Liver (tissue), 3 donors: ENCODE measurements at regions not wholly inside any gene's neighbourhood (a gene's known extent, or its start where the extent isn't known, plus 50 kb on each side); places are given as distances from the start of the nearest gene placed in this dataset.

ENCODE experiments used
- ATF3 ChIP-seq: IDR thresholded peaks from 2 replicates; pipeline ENCODE4 v1.6.1; 2016; ENCODE audit warnings: antibody characterized with exemption
- CTCF ChIP-seq: fragments of 150-350 bp; IDR thresholded peaks from 2 replicates; pipeline ENCODE4 v1.5.1; 2017; ENCODE audit warnings: improper control_type of control experiment, low read depth, low read length; ENCODE audit not compliant: missing input control
- EGR1 ChIP-seq, 2 donors: IDR thresholded peaks; 2 replicates each; pipeline ENCODE4 v1.6.1; 2016 to 2018; ENCODE audit warnings: antibody characterized with exemption in 2 of 2, low read depth in 2 of 2
- GABPA ChIP-seq, 2 donors: IDR thresholded peaks in 1 of 2; conservative IDR thresholded peaks in 1 of 2; 2 replicates each; pipeline ENCODE4 v1.6.1; 2016; ENCODE audit warnings: antibody characterized with exemption in 2 of 2, mild to moderate bottlenecking in 1 of 2, moderate library complexity in 1 of 2
- JUND ChIP-seq, 2 donors: IDR thresholded peaks; 2 replicates each; pipeline ENCODE4 v1.6.1; 2016; ENCODE audit warnings: antibody characterized with exemption in 2 of 2
- MAX ChIP-seq: IDR thresholded peaks from 2 replicates; pipeline ENCODE4 v1.6.1; 2016; ENCODE audit warnings: antibody characterized with exemption
- RAD21 ChIP-seq, 2 donors: IDR thresholded peaks; 2 replicates each; pipeline ENCODE4 v1.6.1; 2016; ENCODE audit warnings: antibody characterized with exemption in 2 of 2, mild to moderate bottlenecking in 2 of 2
- REST ChIP-seq: IDR thresholded peaks from 2 replicates; pipeline ENCODE4 v1.6.1; 2016; ENCODE audit warnings: antibody characterized with exemption, mild to moderate bottlenecking
- RXRA ChIP-seq, 2 donors: IDR thresholded peaks; 2 replicates each; pipeline ENCODE4 v1.6.1; 2017 to 2018; ENCODE audit warnings: antibody characterized with exemption in 2 of 2, mild to moderate bottlenecking in 1 of 2
- SP1 ChIP-seq: IDR thresholded peaks from 2 replicates; pipeline ENCODE4 v1.6.1; 2018; ENCODE audit warnings: antibody characterized with exemption, mild to moderate bottlenecking
- TAF1 ChIP-seq: conservative IDR thresholded peaks from 2 replicates; pipeline ENCODE4 v1.6.1; 2016; ENCODE audit warnings: antibody characterized with exemption, mild to moderate bottlenecking
- ZBTB33 ChIP-seq: IDR thresholded peaks from 2 replicates; pipeline ENCODE4 v1.6.1; 2016; ENCODE audit warnings: antibody characterized with exemption
- donor health status: healthy.
- donor health status: healthy.

- TF ChIP-seq CTCF, result no peak
- TF ChIP-seq ATF3, result no peak
- TF ChIP-seq TAF1, result no peak
- TF ChIP-seq JUND (IDR thresholded peaks at IDR 0.05), result no peak
- no peak for TF ChIP-seq ZBTB33
- TF ChIP-seq RXRA (IDR thresholded peaks at IDR 0.05), result no peak
- no peak for TF ChIP-seq REST
- no peak for TF ChIP-seq MAX
- no peak for TF ChIP-seq SP1
- no peak for TF ChIP-seq GABPA (IDR thresholded peaks at IDR 0.05 in 1 of 2, conservative IDR thresholded peaks at IDR 0.05 in 1 of 2)
- TF ChIP-seq EGR1 (IDR thresholded peaks at IDR 0.05; ENCODE audit: low read depth in 2 of 2), result no peak
- no peak for TF ChIP-seq RAD21 (IDR thresholded peaks at IDR 0.05)
Observed at GRCh38 chr3:112742934-112743333, 102.0 kb upstream of the CCDC80 start.
